Suppressor macrophage (primary cell): ENCODE measurements at regions not wholly inside any gene's neighbourhood (a gene's known extent, or its start where the extent isn't known, plus 50 kb on each side); places are given as distances from the start of the nearest gene placed in this dataset.
A peak's percentile ranks its signal among the peaks of the same experiment; 100 is the strongest.

Experiments used
- DNase-seq, 4 experiments: peaks; one replicate each; pipeline ENCODE4 v3.0.0-alpha.2; 2020 to 2022

- DNase-seq: no peak
Observed at GRCh38 chr6:1054653-1055014, 257.3 kb upstream of the FOXQ1 start.

GRCh38 chr6:1053586-1053985, 258.3 kb upstream of the FOXQ1 start:
- DNase-seq: no peak

GRCh38 chr6:1052262-1052661, 259.6 kb upstream of the FOXQ1 start:
- no peak for DNase-seq

GRCh38 chr6:1049900-1050299, 262.0 kb upstream of the FOXQ1 start:
- DNase-seq: no peak

- DNase-seq: no peak
Observed at GRCh38 chr6:1049170-1049569, 262.7 kb upstream of the FOXQ1 start.

- peak in 1 of 4 experiments; percentile 3 for DNase-seq
Observed at GRCh38 chr6:1047981-1048541, 263.8 kb upstream of the FOXQ1 start.

- no peak for DNase-seq
Observed at GRCh38 chr6:1045239-1045638, 266.7 kb upstream of the FOXQ1 start.

- DNase-seq: no peak
Observed at GRCh38 chr6:1044040-1044836, 267.7 kb upstream of the FOXQ1 start.

- no peak for DNase-seq
Observed at GRCh38 chr6:1043458-1043836, 268.5 kb upstream of the FOXQ1 start.

GRCh38 chr6:1042583-1043457, 269.1 kb upstream of the FOXQ1 start:
- DNase-seq: no peak

GRCh38 chr6:1040393-1040792, 271.5 kb upstream of the FOXQ1 start:
- DNase-seq: no peak

- DNase-seq: no peak
Observed at GRCh38 chr6:1039746-1040145, 272.2 kb upstream of the FOXQ1 start.

GRCh38 chr6:1039191-1039590, 272.7 kb upstream of the FOXQ1 start:
- DNase-seq: no peak

- DNase-seq: no peak
Observed at GRCh38 chr6:1037430-1038202, 274.3 kb upstream of the FOXQ1 start.

- DNase-seq: no peak
Observed at GRCh38 chr6:1035401-1035800, 276.5 kb upstream of the FOXQ1 start.

GRCh38 chr6:1031720-1032119, 280.2 kb upstream of the FOXQ1 start:
- no peak for DNase-seq

GRCh38 chr6:1029141-1029540, 282.8 kb upstream of the FOXQ1 start:
- no peak for DNase-seq

GRCh38 chr6:1028723-1029122, 283.2 kb upstream of the FOXQ1 start:
- DNase-seq: no peak

GRCh38 chr6:1027795-1028569, 283.9 kb upstream of the FOXQ1 start:
- no peak for DNase-seq

- no peak for DNase-seq
Observed at GRCh38 chr6:1027109-1027794, 284.6 kb upstream of the FOXQ1 start.

GRCh38 chr6:1025821-1026220, 286.1 kb upstream of the FOXQ1 start:
- DNase-seq: no peak
